Smooth muscle cell (in vitro differentiated cells): ENCODE measurements at regions not wholly inside any gene's neighbourhood (a gene's known extent, or its start where the extent isn't known, plus 50 kb on each side); places are given as distances from the start of the nearest gene placed in this dataset.

Source experiments
- DNase-seq: peaks from one replicate; lab custom pipeline; 2025; ENCODE audit not compliant: unreplicated experiment; lab: John Stamatoyannopoulos, UW
- H2AFZ ChIP-seq: fragments of 200-600 bp; sonication (generic); 2 replicates; pipeline ENCODE4 v1.6.0; 2016; ENCODE audit warnings: antibody characterized with exemption, low read depth, mild to moderate bottlenecking
- H3F3A ChIP-seq: fragments of 200-600 bp; sonication (generic); 2 replicates; pipeline ENCODE4 v1.6.0; 2017; ENCODE audit warnings: antibody characterized with exemption, low read depth
- H3K27ac ChIP-seq: fragments of 200-600 bp; sonication (generic); 2 replicates; pipeline ENCODE4 v1.5.1; 2016; ENCODE audit warnings: low read depth, mild to moderate bottlenecking
- H3K27me3 ChIP-seq: fragments of 200-600 bp; sonication (generic); 2 replicates; pipeline ENCODE4 v1.6.1; 2016; ENCODE audit warnings: low read depth, mild to moderate bottlenecking
- H3K36me3 ChIP-seq: fragments of 200-600 bp; sonication (generic); 2 replicates; pipeline ENCODE4 v1.5.1; 2016; ENCODE audit warnings: low read depth
- H3K4me1 ChIP-seq: fragments of 200-600 bp; sonication (generic); 2 replicates; pipeline ENCODE4 v1.5.1; 2016; ENCODE audit warnings: low read depth
- H3K4me2 ChIP-seq: fragments of 200-600 bp; sonication (generic); 2 replicates; pipeline ENCODE4 v1.6.0; 2016; ENCODE audit warnings: mild to moderate bottlenecking
- H3K4me3 ChIP-seq: fragments of 200-600 bp; sonication (generic); 2 replicates; pipeline ENCODE4 v1.5.1; 2016; ENCODE audit warnings: mild to moderate bottlenecking
- H3K79me2 ChIP-seq: fragments of 200-600 bp; sonication (generic); 2 replicates; pipeline ENCODE4 v1.6.0; 2016; ENCODE audit warnings: low read depth, mild to moderate bottlenecking
- H3K9ac ChIP-seq: fragments of 200-600 bp; sonication (generic); 2 replicates; pipeline ENCODE4 v1.6.0; 2016; ENCODE audit warnings: low read depth
- H3K9me3 ChIP-seq: fragments of 200-600 bp; sonication (generic); replicated peaks from 2 replicates; pipeline ENCODE4 v1.5.1; 2016; ENCODE audit warnings: low read depth
- H4K20me1 ChIP-seq: fragments of 200-600 bp; sonication (generic); 2 replicates; pipeline ENCODE4 v1.6.0; 2016; ENCODE audit warnings: low read depth
- WGBS: methylation state at CpG from one replicate; pipeline ENCODE4 v1.1.7; 2016; ENCODE audit warnings: low lambda C conversion rate; 5-methylcytosine and 5-hydroxymethylcytosine counted together
- TF ChIP-seq, protein P1 (sequence below): fragments of 200-600 bp; sonication (generic); IDR thresholded peaks from 2 replicates; pipeline ENCODE4 v1.5.1; 2017; ENCODE audit warnings: borderline replicate concordance, mild to moderate bottlenecking, antibody characterized with exemption; ENCODE audit not compliant: insufficient read depth, poor library complexity, severe bottlenecking

DNA sequence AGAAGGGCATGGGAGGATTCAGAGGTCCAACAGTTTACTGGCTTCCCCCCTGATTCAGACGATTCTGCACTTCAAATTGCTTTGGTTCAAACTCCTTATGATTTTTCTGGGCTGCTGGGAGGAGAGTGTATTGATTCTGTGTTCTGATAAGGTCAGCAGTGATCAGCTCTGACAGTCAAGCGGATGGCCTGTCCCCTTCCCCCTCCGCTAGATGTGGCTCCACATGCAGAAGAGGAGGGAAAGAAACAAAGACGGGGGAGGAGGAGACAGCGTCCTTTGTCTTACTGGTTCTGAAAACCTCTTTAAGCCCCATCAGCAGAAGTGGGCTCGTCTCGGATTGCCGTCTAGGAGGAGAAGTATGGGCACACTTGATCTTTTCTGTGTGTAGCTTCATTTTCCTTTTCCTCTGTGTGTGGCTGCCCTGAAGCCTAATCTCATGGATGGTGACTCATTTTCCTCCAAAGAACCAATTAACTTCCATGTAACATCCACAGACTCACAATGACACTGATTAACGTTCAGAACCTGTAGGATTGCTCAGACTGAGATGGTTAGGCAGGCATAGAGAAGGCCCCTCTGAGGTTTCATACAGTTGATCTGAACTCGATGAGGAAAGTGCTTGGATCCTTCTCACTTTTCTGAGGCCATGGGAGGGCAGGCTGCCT is 162.4 kb upstream of the PPP2R3A start:
- Histone ChIP-seq H3K9ac (no peak overlapping the region), H3K9me3 (no peaks in the 10 kb centered on the region), H3K4me2 (no peak overlapping the region), H4K20me1 (no peaks in the 10 kb centered on the region), H3K27ac (no peak overlapping the region), H3K4me3 (no peak overlapping the region), H3K4me1 (peaks cover 5% of the 10 kb centered on the region), H2AFZ (no peak overlapping the region), H3K27me3 (peaks cover 5% of the 10 kb centered on the region), H3K79me2 (no peaks in the 10 kb centered on the region), H3F3A (no peaks in the 10 kb centered on the region), H3K36me3 (no peaks in the 10 kb centered on the region)
- 68% methylated on average over 10 of the region's 10 CpGs for WGBS
- TF ChIP-seq, protein P1, sequence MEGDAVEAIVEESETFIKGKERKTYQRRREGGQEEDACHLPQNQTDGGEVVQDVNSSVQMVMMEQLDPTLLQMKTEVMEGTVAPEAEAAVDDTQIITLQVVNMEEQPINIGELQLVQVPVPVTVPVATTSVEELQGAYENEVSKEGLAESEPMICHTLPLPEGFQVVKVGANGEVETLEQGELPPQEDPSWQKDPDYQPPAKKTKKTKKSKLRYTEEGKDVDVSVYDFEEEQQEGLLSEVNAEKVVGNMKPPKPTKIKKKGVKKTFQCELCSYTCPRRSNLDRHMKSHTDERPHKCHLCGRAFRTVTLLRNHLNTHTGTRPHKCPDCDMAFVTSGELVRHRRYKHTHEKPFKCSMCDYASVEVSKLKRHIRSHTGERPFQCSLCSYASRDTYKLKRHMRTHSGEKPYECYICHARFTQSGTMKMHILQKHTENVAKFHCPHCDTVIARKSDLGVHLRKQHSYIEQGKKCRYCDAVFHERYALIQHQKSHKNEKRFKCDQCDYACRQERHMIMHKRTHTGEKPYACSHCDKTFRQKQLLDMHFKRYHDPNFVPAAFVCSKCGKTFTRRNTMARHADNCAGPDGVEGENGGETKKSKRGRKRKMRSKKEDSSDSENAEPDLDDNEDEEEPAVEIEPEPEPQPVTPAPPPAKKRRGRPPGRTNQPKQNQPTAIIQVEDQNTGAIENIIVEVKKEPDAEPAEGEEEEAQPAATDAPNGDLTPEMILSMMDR, result no peak
- no peak for DNase-seq

DNA sequence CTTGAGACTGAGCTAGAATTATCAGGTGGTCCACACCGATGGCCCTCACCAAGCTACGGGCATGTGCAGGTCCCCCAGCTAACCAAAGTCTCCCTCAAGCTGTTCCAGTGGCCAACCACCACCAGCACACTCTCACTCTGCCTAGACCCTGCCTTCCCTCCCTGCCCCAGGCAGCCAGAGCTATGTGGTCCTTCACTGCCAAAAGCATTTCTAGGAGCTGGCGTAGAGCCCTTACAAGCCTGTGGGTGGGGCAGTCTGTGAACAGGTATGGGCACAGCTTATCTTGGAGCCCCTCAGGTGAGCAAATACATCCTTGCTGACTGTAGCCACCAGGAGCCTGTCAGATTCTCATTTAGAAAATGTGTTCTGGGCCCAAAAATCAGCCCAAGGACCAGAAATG is 159.8 kb upstream of the PPP2R3A start:
- Histone ChIP-seq H3K79me2 (no peaks in the 10 kb centered on the region), H3K9ac (no peak overlapping the region), H3K27ac (no peak overlapping the region), H3K4me3 (no peak overlapping the region), H3K27me3 (peaks cover 5% of the 10 kb centered on the region), H3F3A (no peaks in the 10 kb centered on the region), H3K4me1 (peaks cover 5% of the 10 kb centered on the region), H3K9me3 (no peaks in the 10 kb centered on the region), H4K20me1 (no peaks in the 10 kb centered on the region), H2AFZ (no peak overlapping the region), H3K36me3 (no peaks in the 10 kb centered on the region), H3K4me2 (no peak overlapping the region)
- 87% methylated on average over 3 of the region's 3 CpGs for WGBS
- no peak for DNase-seq
- TF ChIP-seq, protein P1, result no peak

DNA sequence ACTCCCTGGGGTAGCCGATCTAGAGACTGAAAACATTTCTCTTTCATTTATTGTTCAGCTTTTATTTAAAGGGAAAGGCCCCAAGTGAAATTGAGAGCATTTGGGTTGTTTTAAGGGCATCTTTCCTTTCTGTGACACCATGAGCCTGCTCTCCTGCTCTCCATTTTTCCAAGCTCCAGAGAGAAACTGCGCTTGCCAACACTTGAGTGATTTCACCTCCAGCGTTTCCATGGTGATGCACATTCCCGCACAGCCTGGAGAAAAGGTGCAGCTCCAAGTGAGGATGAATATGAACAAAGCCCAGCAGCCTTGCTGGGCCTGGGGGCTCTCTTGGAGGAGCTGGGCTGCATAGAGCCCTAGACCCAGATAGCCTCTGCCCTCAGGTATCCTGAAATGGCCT is 159.2 kb upstream of the PPP2R3A start:
- DNase-seq, result no peak
- no peak overlapping the region for H2AFZ ChIP-seq
- no peak overlapping the region for H3K9ac ChIP-seq
- no peaks in the 10 kb centered on the region for H4K20me1 ChIP-seq
- no peaks in the 10 kb centered on the region for H3K9me3 ChIP-seq
- H3K4me2 ChIP-seq, result no peak overlapping the region
- H3K36me3 ChIP-seq, result no peaks in the 10 kb centered on the region
- no peaks in the 10 kb centered on the region for H3F3A ChIP-seq
- WGBS, result 86% methylated on average over 4 of the region's 4 CpGs
- TF ChIP-seq, protein P1, result no peak
- peaks cover 5% of the 10 kb centered on the region for H3K27me3 ChIP-seq
- H3K27ac ChIP-seq, result no peak overlapping the region
- H3K4me1 ChIP-seq, result peaks cover 5% of the 10 kb centered on the region
- no peaks in the 10 kb centered on the region for H3K79me2 ChIP-seq
- H3K4me3 ChIP-seq, result no peak overlapping the region

DNA sequence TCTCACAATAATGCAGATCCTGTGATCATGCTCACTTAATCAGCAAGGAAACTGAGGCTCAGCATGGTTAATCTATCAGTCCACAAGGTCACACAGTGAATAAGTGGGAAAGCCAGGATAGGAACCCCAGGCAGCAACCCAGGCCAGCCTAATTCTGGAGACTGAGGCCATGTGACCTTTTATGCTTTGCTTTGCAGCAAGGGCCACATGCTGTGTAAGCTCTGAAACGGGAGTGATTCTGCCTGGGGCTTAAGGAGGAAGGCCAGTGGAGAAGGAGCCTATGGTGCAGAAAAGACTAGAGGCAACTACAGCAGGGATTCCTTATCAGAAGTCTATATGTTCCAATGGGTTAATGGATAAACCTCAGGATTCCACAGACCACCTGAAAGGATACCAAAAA is 157.6 kb upstream of the PPP2R3A start:
- no peaks in the 10 kb centered on the region for H4K20me1 ChIP-seq
- H3K4me3 ChIP-seq, result no peak overlapping the region
- peaks cover 5% of the 10 kb centered on the region for H3K4me1 ChIP-seq
- no peaks in the 10 kb centered on the region for H3F3A ChIP-seq
- H3K4me2 ChIP-seq, result no peak overlapping the region
- H3K27me3 ChIP-seq, result peaks cover 6% of the 10 kb centered on the region
- 15% methylated on average over 1 of the region's 1 CpG for WGBS
- no peak for DNase-seq
- H3K27ac ChIP-seq, result no peak overlapping the region
- TF ChIP-seq, protein P1, result no peak
- no peak overlapping the region for H3K9ac ChIP-seq
- no peak overlapping the region for H2AFZ ChIP-seq
- H3K9me3 ChIP-seq, result no peaks in the 10 kb centered on the region
- no peaks in the 10 kb centered on the region for H3K36me3 ChIP-seq
- no peaks in the 10 kb centered on the region for H3K79me2 ChIP-seq
